ENCODE measurements at regions not wholly inside any gene's neighbourhood (a gene's known extent, or its start where the extent isn't known, plus 50 kb on each side); places are given as distances from the start of the nearest gene placed in this dataset.

- in situ Hi-C loops (cut with MboI; ENCODE audit: low pct_ligation_motif_present in 1 of 4, low pct_unique_long_range_greater_than_20kb in 1 of 4, low sequenced_read_pairs in 3 of 4): no loop called here
- Histone ChIP-seq H3K36me3 (no peaks in the 10 kb centered on the region), H3K4me1 (peaks cover 0 to 10% (median 0%) of the 10 kb centered on the region in 4 donors), H3K27ac (no peak overlapping the region), H3K4me3 (no peak overlapping the region), H3K9me3 (no peaks in the 10 kb centered on the region), H3K27me3 (no peaks in the 10 kb centered on the region)
- TF ChIP-seq EP300 (IDR thresholded peaks at IDR 0.05; ENCODE audit: low read depth) (no peak), POLR2AphosphoS5 (IDR thresholded peaks at IDR 0.05) (no peak), POLR2A (IDR thresholded peaks at IDR 0.05) (no peak)
- TF ChIP-seq, protein P1, sequence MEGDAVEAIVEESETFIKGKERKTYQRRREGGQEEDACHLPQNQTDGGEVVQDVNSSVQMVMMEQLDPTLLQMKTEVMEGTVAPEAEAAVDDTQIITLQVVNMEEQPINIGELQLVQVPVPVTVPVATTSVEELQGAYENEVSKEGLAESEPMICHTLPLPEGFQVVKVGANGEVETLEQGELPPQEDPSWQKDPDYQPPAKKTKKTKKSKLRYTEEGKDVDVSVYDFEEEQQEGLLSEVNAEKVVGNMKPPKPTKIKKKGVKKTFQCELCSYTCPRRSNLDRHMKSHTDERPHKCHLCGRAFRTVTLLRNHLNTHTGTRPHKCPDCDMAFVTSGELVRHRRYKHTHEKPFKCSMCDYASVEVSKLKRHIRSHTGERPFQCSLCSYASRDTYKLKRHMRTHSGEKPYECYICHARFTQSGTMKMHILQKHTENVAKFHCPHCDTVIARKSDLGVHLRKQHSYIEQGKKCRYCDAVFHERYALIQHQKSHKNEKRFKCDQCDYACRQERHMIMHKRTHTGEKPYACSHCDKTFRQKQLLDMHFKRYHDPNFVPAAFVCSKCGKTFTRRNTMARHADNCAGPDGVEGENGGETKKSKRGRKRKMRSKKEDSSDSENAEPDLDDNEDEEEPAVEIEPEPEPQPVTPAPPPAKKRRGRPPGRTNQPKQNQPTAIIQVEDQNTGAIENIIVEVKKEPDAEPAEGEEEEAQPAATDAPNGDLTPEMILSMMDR (IDR thresholded peaks at IDR 0.05): no peak
- DNase-seq: no peak
- WGBS, 2 donors (ENCODE audit: low coverage in 1 of 2): 80 to 91% methylated on average over 2 to 9 of the region's 9 CpGs
- intact Hi-C loops (cut with DNase I; ENCODE audit: low total_unique reads): no loop called here
These were observed 98.0 kb downstream of the IRF2BPL start for GRCh38 chr14:76930549-76930948.

DNA sequence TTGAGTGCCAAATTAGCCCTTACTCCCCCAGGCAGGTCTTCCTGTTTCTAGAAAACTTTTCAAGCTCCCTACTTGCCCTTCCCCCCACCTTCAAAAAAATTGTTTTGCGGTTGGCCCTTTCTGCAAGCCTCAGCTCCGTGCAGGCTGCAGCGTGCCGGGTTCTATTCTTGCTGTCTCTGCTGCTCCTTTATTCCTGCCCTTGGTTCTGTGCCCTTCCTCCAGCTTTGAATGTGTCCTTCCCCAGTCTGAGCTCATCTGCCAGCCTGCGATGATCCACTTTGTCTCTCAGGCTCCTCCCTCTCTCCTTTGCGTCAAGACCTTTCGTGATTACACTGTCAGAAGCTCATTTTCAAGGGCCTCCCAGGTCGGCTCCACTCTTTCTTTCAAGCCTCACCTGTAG is 98.6 kb downstream of the IRF2BPL start:
- no peak for TF ChIP-seq EP300 (IDR thresholded peaks at IDR 0.05; ENCODE audit: low read depth)
- TF ChIP-seq, protein P1 (IDR thresholded peaks at IDR 0.05): no peak
- no peak for TF ChIP-seq POLR2AphosphoS5 (IDR thresholded peaks at IDR 0.05)
- TF ChIP-seq POLR2A (IDR thresholded peaks at IDR 0.05): no peak
- DNase-seq: peak; percentile 33
- peaks cover 0 to 10% (median 0%) of the 10 kb centered on the region in 4 donors for H3K4me1 ChIP-seq
- H3K36me3 ChIP-seq: no peaks in the 10 kb centered on the region
- in situ Hi-C loops (cut with MboI; ENCODE audit: low pct_ligation_motif_present in 1 of 4, low pct_unique_long_range_greater_than_20kb in 1 of 4, low sequenced_read_pairs in 3 of 4): no loop called here
- WGBS, 2 donors (ENCODE audit: low coverage in 1 of 2): 55 to 58% methylated on average over 7 to 8 of the region's 8 CpGs
- no peaks in the 10 kb centered on the region for H3K9me3 ChIP-seq
- no peaks in the 10 kb centered on the region for H3K27me3 ChIP-seq
- no peak overlapping the region for H3K27ac ChIP-seq
- intact Hi-C loops (cut with DNase I; ENCODE audit: low total_unique reads): no loop called here
- H3K4me3 ChIP-seq: no peak overlapping the region

- H3K27ac ChIP-seq: no peak overlapping the region
- no peaks in the 10 kb centered on the region for H3K36me3 ChIP-seq
- in situ Hi-C loops (cut with MboI; ENCODE audit: low pct_ligation_motif_present in 1 of 4, low pct_unique_long_range_greater_than_20kb in 1 of 4, low sequenced_read_pairs in 3 of 4): no loop called here
- 80 to 89% methylated on average over 4 to 8 of the region's 8 CpGs for WGBS, 2 donors (ENCODE audit: low coverage in 1 of 2)
- TF ChIP-seq, protein P1 (IDR thresholded peaks at IDR 0.05): no peak
- TF ChIP-seq POLR2A (IDR thresholded peaks at IDR 0.05): no peak
- TF ChIP-seq EP300 (IDR thresholded peaks at IDR 0.05; ENCODE audit: low read depth): no peak
- no peak for TF ChIP-seq POLR2AphosphoS5 (IDR thresholded peaks at IDR 0.05)
- peaks cover 0 to 10% (median 0%) of the 10 kb centered on the region in 4 donors for H3K4me1 ChIP-seq
- no peak for DNase-seq
- intact Hi-C loops (cut with DNase I; ENCODE audit: low total_unique reads): no loop called here
- no peaks in the 10 kb centered on the region for H3K9me3 ChIP-seq
- H3K4me3 ChIP-seq: no peak overlapping the region
- no peaks in the 10 kb centered on the region for H3K27me3 ChIP-seq
These were observed 100.4 kb downstream of the IRF2BPL start for GRCh38 chr14:76927971-76928700.

DNA sequence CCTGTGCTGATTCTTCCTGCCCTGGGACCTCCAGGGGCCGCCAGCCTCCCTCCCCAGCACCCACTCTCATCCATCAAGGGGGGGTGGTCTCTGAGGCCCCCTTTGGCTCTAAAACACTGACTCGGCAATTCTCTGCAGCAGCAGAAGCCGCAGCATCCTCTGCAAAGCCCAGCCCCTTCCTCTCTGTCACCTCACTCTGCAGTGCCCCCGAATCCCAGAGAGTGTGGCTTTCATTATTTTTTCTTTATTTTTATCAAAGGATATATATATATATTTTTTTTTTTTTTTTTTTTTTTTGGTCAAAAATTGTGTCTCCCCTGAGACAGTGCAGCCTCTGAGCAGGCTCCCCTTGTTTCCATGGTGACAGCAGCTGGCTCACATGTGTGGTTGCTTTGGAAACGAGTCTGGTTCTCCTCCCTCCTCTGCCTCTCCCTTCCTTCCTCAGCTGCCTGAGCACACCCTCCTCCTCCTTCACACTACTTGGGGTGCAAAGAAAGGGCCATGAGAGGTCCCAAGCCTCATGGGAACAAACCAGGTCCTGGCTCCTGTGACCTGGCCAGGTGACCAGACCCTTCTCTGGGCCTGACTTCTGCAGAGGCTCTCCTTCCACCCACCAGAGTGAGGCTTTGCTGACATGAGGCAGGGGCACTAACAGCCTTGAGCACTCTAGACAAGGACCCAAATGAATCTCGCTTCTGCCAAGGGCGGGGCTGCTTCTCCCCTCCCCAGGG is 100.5 kb downstream of the LRRC74A start:
- no peaks in the 10 kb centered on the region for H3K36me3 ChIP-seq
- H3K4me3 ChIP-seq: no peak overlapping the region
- WGBS, 2 donors (ENCODE audit: low coverage in 1 of 2): 60 to 61% methylated on average over 3 to 7 of the region's 7 CpGs
- no peak for DNase-seq
- no peaks in the 10 kb centered on the region for H3K27me3 ChIP-seq
- H3K27ac ChIP-seq: no peak overlapping the region
- intact Hi-C loops (cut with DNase I; ENCODE audit: low total_unique reads) (no loop called here), in situ Hi-C loops (cut with MboI; ENCODE audit: low pct_ligation_motif_present in 1 of 4, low pct_unique_long_range_greater_than_20kb in 1 of 4, low sequenced_read_pairs in 3 of 4) (no loop called here)
- TF ChIP-seq POLR2A (IDR thresholded peaks at IDR 0.05) (no peak), POLR2AphosphoS5 (IDR thresholded peaks at IDR 0.05) (no peak), EP300 (IDR thresholded peaks at IDR 0.05; ENCODE audit: low read depth) (no peak)
- TF ChIP-seq, protein P1 (IDR thresholded peaks at IDR 0.05): no peak
- peaks cover 0 to 16% (median 0%) of the 10 kb centered on the region in 4 donors for H3K4me1 ChIP-seq
- H3K9me3 ChIP-seq: no peaks in the 10 kb centered on the region

Data from transverse colon (tissue), 4 donors.